H1 (cell line): ENCODE measurements at regions not wholly inside any gene's neighbourhood (a gene's known extent, or its start where the extent isn't known, plus 50 kb on each side); places are given as distances from the start of the nearest gene placed in this dataset.

Experiments
- CTCF ChIA-PET: fragments of 300-600 bp; sonication (Branson Sonifier 250); formaldehyde crosslinking; loops from one replicate; lab custom pipeline; 2021; ENCODE audit not compliant: partially characterized antibody; lab: Charles Lee
- POLR2A ChIA-PET: fragments of 300-600 bp; sonication (Branson Sonifier 250); formaldehyde crosslinking; loops from one replicate; lab custom pipeline; 2021; ENCODE audit warnings: inconsistent platforms; ENCODE audit not compliant: partially characterized antibody; lab: Charles Lee
- DNase-seq, 2 experiments: peaks; one replicate each; pipeline versions ENCODE4 v3.0.0 to v3.0.0-alpha.2; 2010 to 2022; ENCODE audit warnings: low spot score in 2 of 2, low read depth in 1 of 2, mixed read lengths in 1 of 2
- FAIRE-seq: peaks from 2 replicates; lab custom pipeline; 2011; peaks lifted over from hg19 to GRCh38; lab: Jason Lieb, UNC
- H2AFZ ChIP-seq: 2 replicates; pipeline ENCODE4 v1.8.1; 2012; ENCODE audit warnings: low read length, inconsistent platforms
- H2AK5ac ChIP-seq: 2 replicates; pipeline ENCODE4 v1.6.1; 2013; ENCODE audit warnings: low read depth, low read length
- H2BK120ac ChIP-seq: replicated peaks from 2 replicates; pipeline ENCODE3; 2013; ENCODE audit warnings: low read depth, low read length, inconsistent platforms
- H2BK12ac ChIP-seq: 2 replicates; pipeline ENCODE4 v1.6.1; 2013; ENCODE audit warnings: low read depth, low read length
- H2BK15ac ChIP-seq: 2 replicates; pipeline ENCODE4 v1.6.1; 2013; ENCODE audit warnings: low read length
- H2BK20ac ChIP-seq: 2 replicates; pipeline ENCODE4 v1.6.1; 2013; ENCODE audit warnings: low read length
- H2BK5ac ChIP-seq: 2 replicates; pipeline ENCODE4 v1.6.1; 2013; ENCODE audit warnings: low read depth, low read length
- H3K14ac ChIP-seq: 2 replicates; pipeline ENCODE4 v1.6.1; 2013; ENCODE audit warnings: inconsistent platforms; ENCODE audit not compliant: insufficient read length
- H3K18ac ChIP-seq: 2 replicates; pipeline ENCODE4 v1.6.1; 2013; ENCODE audit warnings: low read length; ENCODE audit errors: extremely low read depth
- H3K23ac ChIP-seq: 2 replicates; pipeline ENCODE4 v1.6.1; 2013; ENCODE audit warnings: inconsistent platforms; ENCODE audit not compliant: insufficient read length
- H3K23me2 ChIP-seq: 2 replicates; pipeline ENCODE4 v1.6.1; 2013; ENCODE audit warnings: low read depth, low read length
- H3K27ac ChIP-seq: 2 replicates; pipeline ENCODE4 v1.6.1; 2011; ENCODE audit warnings: low read depth, low read length, inconsistent platforms
- H3K27me3 ChIP-seq, 4 experiments: replicated peaks in 1 of 4; 1 replicate in 1 of 4; 2 replicates in 3 of 4; pipeline versions ENCODE4 v1.6.1 to v1.8.1; 2011 to 2013; ENCODE audit warnings: low read length in 3 of 4, mild to moderate bottlenecking in 3 of 4, inconsistent platforms in 2 of 4, mixed read lengths in 2 of 4, moderate library complexity in 1 of 4; ENCODE audit not compliant: control insufficient read depth in 3 of 4, insufficient read depth in 3 of 4; ENCODE audit errors: extremely low read depth in 1 of 4
- H3K36me3 ChIP-seq, 4 experiments: 2 replicates each; pipeline versions ENCODE4 v1.6.1 to v1.8.1; 2011 to 2013; ENCODE audit warnings: mild to moderate bottlenecking in 4 of 4, low read length in 3 of 4, moderate library complexity in 2 of 4, control low read depth in 1 of 4, inconsistent platforms in 1 of 4; ENCODE audit not compliant: insufficient read depth in 4 of 4, control insufficient read depth in 2 of 4
- H3K4ac ChIP-seq: replicated peaks from 2 replicates; pipeline ENCODE3; 2013; ENCODE audit warnings: low read length, low read depth, mixed read lengths, inconsistent platforms; ENCODE audit not compliant: insufficient read length
- H3K4me1 ChIP-seq, 4 experiments: replicated peaks in 1 of 4; 1 replicate in 1 of 4; 2 replicates in 3 of 4; pipeline versions ENCODE4 v1.6.1 to v1.8.1; 2011 to 2013; ENCODE audit warnings: low read length in 3 of 4, inconsistent platforms in 2 of 4, mixed read lengths in 1 of 4; ENCODE audit not compliant: insufficient read depth in 4 of 4, control insufficient read depth in 3 of 4
- H3K4me2 ChIP-seq, 2 experiments: 2 replicates each; pipeline versions ENCODE4 v1.6.1 to v1.8.1; 2011 to 2013; ENCODE audit warnings: low read depth in 2 of 2, low read length in 2 of 2, control low read depth in 1 of 2, inconsistent platforms in 1 of 2, mild to moderate bottlenecking in 1 of 2; ENCODE audit not compliant: insufficient read depth in 1 of 2
- H3K4me3 ChIP-seq, 4 experiments: fragments of 200-600, 300-600 bp in 1 of 4; sonication (generic), shearing (Covaris generic), sonication (Bioruptor Twin) in 1 of 4; 2 replicates each; pipeline versions ENCODE4 v1.5.1 to v1.8.1; 2011 to 2016; ENCODE audit warnings: low read length in 4 of 4, low read depth in 3 of 4, control low read depth in 2 of 4, inconsistent platforms in 2 of 4, mild to moderate bottlenecking in 2 of 4, mixed read lengths in 1 of 4, moderate library complexity in 1 of 4; ENCODE audit not compliant: insufficient read depth in 2 of 4; ENCODE audit errors: extremely low read depth in 1 of 4
- H3K56ac ChIP-seq: replicated peaks from 2 replicates; pipeline ENCODE3; 2013; ENCODE audit warnings: low read depth, mild to moderate bottlenecking, mixed read lengths, low read length, inconsistent platforms; ENCODE audit not compliant: insufficient read length
- H3K79me1 ChIP-seq: 2 replicates; pipeline ENCODE4 v1.6.1; 2013; ENCODE audit warnings: low read depth, low read length, control low read depth
- H3K79me2 ChIP-seq, 2 experiments: 2 replicates each; pipeline versions ENCODE4 v1.6.1 to v1.8.1; 2012 to 2013; ENCODE audit warnings: low read length in 2 of 2, mild to moderate bottlenecking in 2 of 2, inconsistent platforms in 1 of 2; ENCODE audit not compliant: insufficient read depth in 2 of 2, control insufficient read depth in 1 of 2
- H3K9ac ChIP-seq, 4 experiments: replicated peaks in 1 of 4; 1 replicate in 1 of 4; 2 replicates in 3 of 4; pipeline versions ENCODE4 v1.6.1 to v1.8.1; 2011 to 2013; ENCODE audit warnings: low read depth in 3 of 4, low read length in 3 of 4, control low read depth in 2 of 4, mild to moderate bottlenecking in 2 of 4, moderate library complexity in 2 of 4, inconsistent platforms in 1 of 4; ENCODE audit errors: extremely low read depth in 1 of 4
- H3K9me3 ChIP-seq, 2 experiments: 2 replicates each; pipeline versions ENCODE4 v1.6.1 to v1.8.1; 2012 to 2013; ENCODE audit warnings: mild to moderate bottlenecking in 2 of 2, moderate library complexity in 2 of 2, control low read depth in 1 of 2, inconsistent platforms in 1 of 2, low read depth in 1 of 2, low read length in 1 of 2, mixed read lengths in 1 of 2; ENCODE audit not compliant: insufficient read depth in 2 of 2
- H4K20me1 ChIP-seq, 2 experiments: replicated peaks in 1 of 2; 2 replicates each; pipeline versions ENCODE3 to v1.8.1; 2011 to 2013; ENCODE audit warnings: inconsistent platforms in 2 of 2, low read length in 2 of 2, mild to moderate bottlenecking in 1 of 2; ENCODE audit not compliant: insufficient read depth in 2 of 2, control insufficient read depth in 1 of 2
- H4K5ac ChIP-seq: 2 replicates; pipeline ENCODE4 v1.6.1; 2013; ENCODE audit warnings: low read length, low read depth, mixed read lengths, inconsistent platforms; ENCODE audit not compliant: insufficient read length
- H4K8ac ChIP-seq: 2 replicates; pipeline ENCODE4 v1.8.0; 2013; ENCODE audit warnings: mild to moderate bottlenecking, moderate library complexity, low read length, inconsistent platforms; ENCODE audit not compliant: insufficient read depth; ENCODE audit errors: extremely low read depth
- H4K91ac ChIP-seq: replicated peaks from 2 replicates; pipeline ENCODE3; 2013; ENCODE audit warnings: low read length, mixed read lengths, inconsistent platforms; ENCODE audit not compliant: insufficient read length
- CTCF ChIP-seq, 3 experiments: IDR thresholded peaks; 1 replicate in 2 of 3; 2 replicates in 1 of 3; pipeline versions ENCODE4 v1.5.1 to v1.6.1; 2011; ENCODE audit warnings: low read length in 3 of 3, mild to moderate bottlenecking in 3 of 3, inconsistent platforms in 2 of 3, low read depth in 1 of 3, moderate library complexity in 1 of 3; ENCODE audit not compliant: insufficient read depth in 1 of 3; ENCODE audit errors: control extremely low read depth in 1 of 3
- RAD21 ChIP-seq, 2 experiments: IDR thresholded peaks in 1 of 2; conservative IDR thresholded peaks in 1 of 2; 2 replicates each; pipeline ENCODE4 v1.6.1; 2011; ENCODE audit warnings: low read depth in 2 of 2, low read length in 2 of 2, improper control_type of control experiment in 1 of 2, inconsistent platforms in 1 of 2, mild to moderate bottlenecking in 1 of 2, moderate library complexity in 1 of 2
- TCF12 ChIP-seq: IDR thresholded peaks from 2 replicates; pipeline ENCODE4 v1.6.1; 2011; ENCODE audit warnings: low read depth, mild to moderate bottlenecking, low read length
- WGBS, 2 experiments: shearing (Covaris generic) in 1 of 2; methylation state at CpG; one replicate each; pipeline versions ENCODE4 v1.1.6 to v1.1.7; 2013 to 2015; ENCODE audit warnings: low lambda C conversion rate in 2 of 2, mixed read lengths in 2 of 2, inconsistent platforms in 1 of 2, low coverage in 1 of 2, missing lambda C conversion rate in 1 of 2; ENCODE audit not compliant: insufficient replicate concordance in 2 of 2, insufficient coverage in 1 of 2, insufficient read length in 1 of 2; ENCODE audit errors: extremely low coverage in 1 of 2, missing lambda C conversion rate in 1 of 2; 5-methylcytosine and 5-hydroxymethylcytosine counted together

GRCh38 chr14:71552809-71553208 is 379.4 kb upstream of the RGS6 start:
- Histone ChIP-seq H3K4me3 (no peak overlapping the region), H3K36me3 (no peaks in the 10 kb centered on the region), H3K79me1 (no peaks in the 10 kb centered on the region; the same call in 1 of the 2 replicates), H2AFZ (no peak overlapping the region), H4K8ac (no peak overlapping the region), H3K9me3 (no peaks in the 10 kb centered on the region), H2AK5ac (no peak overlapping the region), H2BK20ac (no peak overlapping the region), H2BK120ac (no peak overlapping the region), H3K27ac (no peak overlapping the region), H3K79me2 (peaks cover 0 to 5% of the 10 kb centered on the region in 2 experiments; a peak in 1 of 4 replicates), H2BK15ac (no peak overlapping the region), H4K91ac (no peak overlapping the region), H3K56ac (no peak overlapping the region), H2BK12ac (no peak overlapping the region), H3K9ac (no peak overlapping the region), H3K23me2 (no peaks in the 10 kb centered on the region), H3K27me3 (no peaks in the 10 kb centered on the region), H3K23ac (no peak overlapping the region), H3K18ac (no peak overlapping the region), H4K5ac (no peak overlapping the region), H4K20me1 (no peaks in the 10 kb centered on the region), H3K14ac (no peak overlapping the region), H3K4me2 (no peak overlapping the region), H3K4ac (no peak overlapping the region), H2BK5ac (no peak overlapping the region), H3K4me1 (no peaks in the 10 kb centered on the region)
- CTCF ChIA-PET: interaction anchor here (1.0 to 1.7 kb wide), 10 partner anchors 11 to 419 kb away, joined by 3 to 10 read pairs (median 4); no protein-coding TSS in a partner anchor
- 92% methylated on average over 5 of the region's 5 CpGs; no CpG with 5 or more reads in 1 of the 2 experiments for WGBS, 2 experiments
- no peak for DNase-seq
- POLR2A ChIA-PET: no interaction called here
- FAIRE-seq: no peak
- TF ChIP-seq CTCF (IDR thresholded peaks at IDR 0.05; ENCODE audit: control extremely low read depth in 1 of 3, insufficient read depth in 1 of 3, low read depth in 1 of 3, low read length in 3 of 3): peak; percentile 35 to 48 (median 46); a peak in 3 of 4 replicates
- TF ChIP-seq TCF12: no peak
- peak; percentile 23 to 52; a peak in 3 of 4 replicates for TF ChIP-seq RAD21 (IDR thresholded peaks at IDR 0.05 in 1 of 2, conservative IDR thresholded peaks at IDR 0.05 in 1 of 2; ENCODE audit: low read depth in 2 of 2, low read length in 2 of 2)
